ENCODE measurements at regions not wholly inside any gene's neighbourhood (a gene's known extent, or its start where the extent isn't known, plus 50 kb on each side); places are given as distances from the start of the nearest gene placed in this dataset.

GRCh38 chr4:89534356-89534755 lies 226.8 kb upstream of the GPRIN3 start:
- TF ChIP-seq CTCF (IDR thresholded peaks at IDR 0.05) (no peak), POLR2A (IDR thresholded peaks at IDR 0.05) (no peak)
